PC-9 (cell line): ENCODE measurements at regions not wholly inside any gene's neighbourhood (a gene's known extent, or its start where the extent isn't known, plus 50 kb on each side); places are given as distances from the start of the nearest gene placed in this dataset.
"Not testable (repeated sequence)": the region's sequence is repeated elsewhere in the genome, so short reads cannot be mapped to it uniquely, and the experiment has no call there.

Source experiments
- CTCF ChIP-seq: fragments of 200-600 bp; sonication (generic); conservative IDR thresholded peaks from 2 replicates; pipeline ENCODE4 v1.6.1; 2017; ENCODE audit warnings: mixed run types, antibody characterized with exemption, mild to moderate bottlenecking, moderate library complexity
- EZH2 ChIP-seq: fragments of 200-600 bp; sonication (generic); IDR thresholded peaks from 2 replicates; pipeline ENCODE4 v1.8.0; 2017; ENCODE audit warnings: antibody characterized with exemption, low read depth

GRCh38 chr20:30361756-30362155 is 895.7 kb upstream of the DEFB115 start:
- TF ChIP-seq CTCF, EZH2: not testable (repeated sequence)
